ENCODE measurements at regions not wholly inside any gene's neighbourhood (a gene's known extent, or its start where the extent isn't known, plus 50 kb on each side); places are given as distances from the start of the nearest gene placed in this dataset.

GRCh38 chrY:7275751-7276150, 364.2 kb upstream of the AMELY start:
- ATAC-seq (no peak), DNase-seq (ENCODE audit: low spot score) (no peak)
- peak overlapping the region; percentile 65 for H3K4me3 ChIP-seq
- no peaks in the 10 kb centered on the region for H3K36me3 ChIP-seq (ENCODE audit: insufficient read depth)
- no peaks in the 10 kb centered on the region for H3K27me3 ChIP-seq (ENCODE audit: insufficient read depth)
- no peak overlapping the region for H3K27ac ChIP-seq (ENCODE audit: low read depth)
- Mint-ChIP-seq H3K9me3 (no peaks in the 10 kb centered on the region; the same call in 2 of the 3 replicates), H3K4me1 (peaks cover 32% of the 10 kb centered on the region), H3K36me3 (ENCODE audit: low read depth) (peaks cover 4% of the 10 kb centered on the region; the same call in 1 of the 3 replicates), H3K27me3 (ENCODE audit: insufficient read depth, low read depth, poor library complexity) (peaks cover 9% of the 10 kb centered on the region), H3K4me3 (peak overlapping the region; percentile 90), H3K27ac (no peak overlapping the region; the same call in 1 of the 2 replicates)
- TF ChIP-seq ZNF331 (CRISPR knock-in tag; IDR thresholded peaks at IDR 0.05; ENCODE audit: low read depth) = no peak
- H3K9me2 ChIP-seq (ENCODE audit: insufficient read depth) = no peaks in the 10 kb centered on the region
- peaks cover 63% of the 10 kb centered on the region for H3K79me2 ChIP-seq (replicated peaks; ENCODE audit: insufficient read depth)
- no peak overlapping the region for H2AFZ ChIP-seq
- no peaks in the 10 kb centered on the region for H3F3A ChIP-seq (replicated peaks; ENCODE audit: low read depth)
- H4K20me1 ChIP-seq (replicated peaks; ENCODE audit: insufficient read depth) = no peaks in the 10 kb centered on the region
- H3K4me2 ChIP-seq = peak overlapping the region; percentile 82
- H3K4me1 ChIP-seq (ENCODE audit: insufficient read depth) = peaks cover 13% of the 10 kb centered on the region

DNA sequence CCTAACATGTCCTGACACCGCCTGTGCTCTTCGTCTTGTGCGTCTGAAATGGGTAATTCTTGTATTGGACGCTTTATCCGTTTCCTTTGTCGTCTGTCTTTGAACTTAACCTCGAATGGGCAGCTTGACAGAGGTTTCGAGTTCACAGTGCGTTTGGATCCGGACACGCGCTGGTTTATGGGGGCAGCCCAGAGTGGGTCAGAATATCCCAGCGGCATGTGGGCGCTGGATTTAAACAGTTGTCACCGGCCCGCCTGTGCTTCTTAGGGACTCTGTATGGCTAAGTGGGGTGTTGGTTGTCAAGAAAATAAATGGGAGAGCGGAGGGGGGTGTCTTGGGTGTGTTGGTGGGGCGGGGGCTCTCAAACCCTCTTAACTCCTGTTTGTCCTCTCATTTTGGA, 363.5 kb upstream of the AMELY start:
- peak overlapping the region; percentile 77; the same call in 1 of the 2 replicates for H3K27ac Mint-ChIP-seq
- H3K79me2 ChIP-seq (replicated peaks; ENCODE audit: insufficient read depth) = peaks cover 55% of the 10 kb centered on the region

GRCh38 chrY:7274369-7274913, 362.9 kb upstream of the AMELY start:
- H3K9me3 Mint-ChIP-seq = no peaks in the 10 kb centered on the region; the same call in 2 of the 3 replicates
- peaks cover 9% of the 10 kb centered on the region for H3K27me3 Mint-ChIP-seq (ENCODE audit: insufficient read depth, low read depth, poor library complexity)
- Histone ChIP-seq H3K79me2 (replicated peaks; ENCODE audit: insufficient read depth) (peaks cover 50% of the 10 kb centered on the region), H3K9me2 (ENCODE audit: insufficient read depth) (no peaks in the 10 kb centered on the region), H3K4me2 (peak overlapping the region; percentile 82), H3K36me3 (ENCODE audit: insufficient read depth) (no peaks in the 10 kb centered on the region), H4K20me1 (replicated peaks; ENCODE audit: insufficient read depth) (no peaks in the 10 kb centered on the region), H3K4me3 (peak overlapping the region; percentile 65), H3K4me1 (ENCODE audit: insufficient read depth) (peaks cover 10% of the 10 kb centered on the region), H3F3A (replicated peaks; ENCODE audit: low read depth) (no peaks in the 10 kb centered on the region), H3K27ac (ENCODE audit: low read depth) (no peak overlapping the region), H3K27me3 (ENCODE audit: insufficient read depth) (no peaks in the 10 kb centered on the region), H2AFZ (no peak overlapping the region)
- peaks cover 4% of the 10 kb centered on the region; the same call in 1 of the 3 replicates for H3K36me3 Mint-ChIP-seq (ENCODE audit: low read depth)
- peaks cover 26% of the 10 kb centered on the region for H3K4me1 Mint-ChIP-seq
- DNase-seq (ENCODE audit: low spot score) = no peak
- H3K27ac Mint-ChIP-seq = no peak overlapping the region
- H3K4me3 Mint-ChIP-seq = peak overlapping the region; percentile 90
- ATAC-seq = peak; percentile 16
- TF ChIP-seq, protein P1, sequence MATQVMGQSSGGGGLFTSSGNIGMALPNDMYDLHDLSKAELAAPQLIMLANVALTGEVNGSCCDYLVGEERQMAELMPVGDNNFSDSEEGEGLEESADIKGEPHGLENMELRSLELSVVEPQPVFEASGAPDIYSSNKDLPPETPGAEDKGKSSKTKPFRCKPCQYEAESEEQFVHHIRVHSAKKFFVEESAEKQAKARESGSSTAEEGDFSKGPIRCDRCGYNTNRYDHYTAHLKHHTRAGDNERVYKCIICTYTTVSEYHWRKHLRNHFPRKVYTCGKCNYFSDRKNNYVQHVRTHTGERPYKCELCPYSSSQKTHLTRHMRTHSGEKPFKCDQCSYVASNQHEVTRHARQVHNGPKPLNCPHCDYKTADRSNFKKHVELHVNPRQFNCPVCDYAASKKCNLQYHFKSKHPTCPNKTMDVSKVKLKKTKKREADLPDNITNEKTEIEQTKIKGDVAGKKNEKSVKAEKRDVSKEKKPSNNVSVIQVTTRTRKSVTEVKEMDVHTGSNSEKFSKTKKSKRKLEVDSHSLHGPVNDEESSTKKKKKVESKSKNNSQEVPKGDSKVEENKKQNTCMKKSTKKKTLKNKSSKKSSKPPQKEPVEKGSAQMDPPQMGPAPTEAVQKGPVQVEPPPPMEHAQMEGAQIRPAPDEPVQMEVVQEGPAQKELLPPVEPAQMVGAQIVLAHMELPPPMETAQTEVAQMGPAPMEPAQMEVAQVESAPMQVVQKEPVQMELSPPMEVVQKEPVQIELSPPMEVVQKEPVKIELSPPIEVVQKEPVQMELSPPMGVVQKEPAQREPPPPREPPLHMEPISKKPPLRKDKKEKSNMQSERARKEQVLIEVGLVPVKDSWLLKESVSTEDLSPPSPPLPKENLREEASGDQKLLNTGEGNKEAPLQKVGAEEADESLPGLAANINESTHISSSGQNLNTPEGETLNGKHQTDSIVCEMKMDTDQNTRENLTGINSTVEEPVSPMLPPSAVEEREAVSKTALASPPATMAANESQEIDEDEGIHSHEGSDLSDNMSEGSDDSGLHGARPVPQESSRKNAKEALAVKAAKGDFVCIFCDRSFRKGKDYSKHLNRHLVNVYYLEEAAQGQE (IDR thresholded peaks at IDR 0.05; ENCODE audit: unreplicated experiment) = no peak
- TF ChIP-seq EZH2 (IDR thresholded peaks at IDR 0.05; ENCODE audit: low read depth, unreplicated experiment) (no peak), EZH2phosphoT487 (IDR thresholded peaks at IDR 0.05; ENCODE audit: unreplicated experiment) (no peak), CREB1 (CRISPR knock-in tag; IDR thresholded peaks at IDR 0.05; ENCODE audit: low read depth) (no peak), STAT1 (IDR thresholded peaks at IDR 0.05; ENCODE audit: unreplicated experiment) (no peak), ZNF331 (CRISPR knock-in tag; IDR thresholded peaks at IDR 0.05; ENCODE audit: low read depth) (no peak)

More for the DNA sequence above, 363.5 kb upstream of the AMELY start:
- Mint-ChIP-seq H3K4me1 (peaks cover 31% of the 10 kb centered on the region), H3K36me3 (ENCODE audit: low read depth) (peaks cover 4% of the 10 kb centered on the region; the same call in 1 of the 3 replicates), H3K9me3 (no peaks in the 10 kb centered on the region; the same call in 2 of the 3 replicates), H3K4me3 (peak overlapping the region; percentile 90), H3K27me3 (ENCODE audit: insufficient read depth, low read depth, poor library complexity) (peaks cover 9% of the 10 kb centered on the region)
- peak overlapping the region; percentile 65 for H3K4me3 ChIP-seq
- no peak overlapping the region for H2AFZ ChIP-seq
- H4K20me1 ChIP-seq (replicated peaks; ENCODE audit: insufficient read depth) = no peaks in the 10 kb centered on the region
- H3F3A ChIP-seq (replicated peaks; ENCODE audit: low read depth) = no peaks in the 10 kb centered on the region
- H3K4me1 ChIP-seq (ENCODE audit: insufficient read depth) = peaks cover 13% of the 10 kb centered on the region
- TF ChIP-seq ZNF114 (CRISPR knock-in tag; IDR thresholded peaks at IDR 0.05) = no peak
- H3K4me2 ChIP-seq = peak overlapping the region; percentile 82
- no peak for ATAC-seq
- H3K27me3 ChIP-seq (ENCODE audit: insufficient read depth) = no peaks in the 10 kb centered on the region
- no peaks in the 10 kb centered on the region for H3K9me2 ChIP-seq (ENCODE audit: insufficient read depth)
- no peak overlapping the region for H3K27ac ChIP-seq (ENCODE audit: low read depth)
- no peaks in the 10 kb centered on the region for H3K36me3 ChIP-seq (ENCODE audit: insufficient read depth)
- no peak for DNase-seq (ENCODE audit: low spot score)

Data from GM23338 (cell line).